ENCODE measurements at regions not wholly inside any gene's neighbourhood (a gene's known extent, or its start where the extent isn't known, plus 50 kb on each side); places are given as distances from the start of the nearest gene placed in this dataset.

- TF ChIP-seq GATA3 (IDR thresholded peaks at IDR 0.05; ENCODE audit: low read depth, low read length) (no peak), GATA2 (IDR thresholded peaks at IDR 0.05; ENCODE audit: low read depth, low read length) (no peak)
Measured at GRCh38 chr10:28160866-28161405, 141.9 kb downstream of the MPP7 start.
